ENCODE measurements at regions not wholly inside any gene's neighbourhood (a gene's known extent, or its start where the extent isn't known, plus 50 kb on each side); places are given as distances from the start of the nearest gene placed in this dataset.

DNA sequence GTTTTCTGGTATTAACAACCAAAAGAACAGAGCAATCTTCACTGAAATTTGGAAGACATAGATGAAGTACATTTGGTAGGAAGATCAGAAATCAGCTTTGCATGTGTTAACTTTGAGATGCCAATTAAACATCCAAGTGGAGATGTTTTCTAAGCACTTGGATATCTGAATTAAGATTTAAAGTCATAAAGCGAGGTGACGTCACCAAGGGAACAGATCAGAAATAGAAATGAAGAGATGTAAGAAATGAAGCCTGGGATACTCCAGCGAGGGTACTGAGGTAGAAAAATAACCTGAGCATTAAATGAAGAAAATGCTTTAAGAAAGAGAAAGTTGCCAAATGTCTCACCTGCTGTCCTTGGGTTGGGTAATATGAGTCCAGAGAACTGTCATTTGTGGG is 1223.3 kb downstream of the MAT2B start:
- Histone ChIP-seq H3K9me1 (ENCODE audit: control insufficient read depth, extremely low read depth, insufficient read depth, low read length) (no peaks in the 10 kb centered on the region), H4K20me1 (ENCODE audit: control insufficient read depth, extremely low read depth, insufficient read depth, low read length) (no peaks in the 10 kb centered on the region), H3K4me3 (ENCODE audit: control insufficient read depth in 2 of 3, extremely low read depth in 1 of 3, insufficient read depth in 2 of 3, low read depth in 1 of 3, low read length in 3 of 3) (no peak overlapping the region), H3K9me3 (ENCODE audit: control insufficient read depth, low read depth, low read length) (no peaks in the 10 kb centered on the region), H3K36me3 (ENCODE audit: control insufficient read depth in 2 of 2, extremely low read depth in 1 of 2, insufficient read depth in 2 of 2, low read length in 2 of 2) (no peaks in the 10 kb centered on the region), H3K9ac (ENCODE audit: control insufficient read depth, extremely low read depth, insufficient read depth, low read length) (no peak overlapping the region), H3K4me1 (ENCODE audit: control insufficient read depth, extremely low read depth, insufficient read depth, low read length) (no peaks in the 10 kb centered on the region), H3K27ac (ENCODE audit: control insufficient read depth, insufficient read depth, low read length) (no peak overlapping the region), H3K79me2 (ENCODE audit: control insufficient read depth, insufficient read depth, low read length) (no peaks in the 10 kb centered on the region), H3K4me2 (ENCODE audit: control insufficient read depth, extremely low read depth, insufficient read depth, low read depth, low read length) (no peak overlapping the region), H3K27me3 (ENCODE audit: control insufficient read depth, extremely low read depth, insufficient read depth, low read length) (no peaks in the 10 kb centered on the region), H2AFZ (ENCODE audit: control insufficient read depth, low read length) (no peak overlapping the region)
- FAIRE-seq: no peak
- dilution Hi-C loops (cut with MboI; ENCODE audit: extremely low pct_ligation_motif_present, low sequenced_read_pairs): no loop called here
- TF ChIP-seq, protein P1, sequence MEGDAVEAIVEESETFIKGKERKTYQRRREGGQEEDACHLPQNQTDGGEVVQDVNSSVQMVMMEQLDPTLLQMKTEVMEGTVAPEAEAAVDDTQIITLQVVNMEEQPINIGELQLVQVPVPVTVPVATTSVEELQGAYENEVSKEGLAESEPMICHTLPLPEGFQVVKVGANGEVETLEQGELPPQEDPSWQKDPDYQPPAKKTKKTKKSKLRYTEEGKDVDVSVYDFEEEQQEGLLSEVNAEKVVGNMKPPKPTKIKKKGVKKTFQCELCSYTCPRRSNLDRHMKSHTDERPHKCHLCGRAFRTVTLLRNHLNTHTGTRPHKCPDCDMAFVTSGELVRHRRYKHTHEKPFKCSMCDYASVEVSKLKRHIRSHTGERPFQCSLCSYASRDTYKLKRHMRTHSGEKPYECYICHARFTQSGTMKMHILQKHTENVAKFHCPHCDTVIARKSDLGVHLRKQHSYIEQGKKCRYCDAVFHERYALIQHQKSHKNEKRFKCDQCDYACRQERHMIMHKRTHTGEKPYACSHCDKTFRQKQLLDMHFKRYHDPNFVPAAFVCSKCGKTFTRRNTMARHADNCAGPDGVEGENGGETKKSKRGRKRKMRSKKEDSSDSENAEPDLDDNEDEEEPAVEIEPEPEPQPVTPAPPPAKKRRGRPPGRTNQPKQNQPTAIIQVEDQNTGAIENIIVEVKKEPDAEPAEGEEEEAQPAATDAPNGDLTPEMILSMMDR (optimal IDR thresholded peaks at IDR 0.05 in 1 of 3, IDR thresholded peaks at IDR 0.05 in 1 of 3, conservative IDR thresholded peaks at IDR 0.05 in 1 of 3; ENCODE audit: extremely low read depth in 1 of 3, insufficient read depth in 2 of 3, low read length in 3 of 3): no peak
- TF ChIP-seq EZH2 (IDR thresholded peaks at IDR 0.05; ENCODE audit: low read length): no peak
- DNase-seq (ENCODE audit: low read depth, low spot score): no peak

GRCh38 chr5:164735334-164735733 is 1229.9 kb downstream of the MAT2B start:
- H3K79me2 ChIP-seq (ENCODE audit: control insufficient read depth, insufficient read depth, low read length): no peaks in the 10 kb centered on the region
- dilution Hi-C loops (cut with MboI; ENCODE audit: extremely low pct_ligation_motif_present, low sequenced_read_pairs): no loop called here
- no peak overlapping the region for H3K4me2 ChIP-seq (ENCODE audit: control insufficient read depth, extremely low read depth, insufficient read depth, low read depth, low read length)
- H3K27me3 ChIP-seq (ENCODE audit: control insufficient read depth, extremely low read depth, insufficient read depth, low read length): no peaks in the 10 kb centered on the region
- H3K4me1 ChIP-seq (ENCODE audit: control insufficient read depth, extremely low read depth, insufficient read depth, low read length): no peaks in the 10 kb centered on the region
- DNase-seq (ENCODE audit: low read depth, low spot score): no peak
- no peaks in the 10 kb centered on the region for H3K9me1 ChIP-seq (ENCODE audit: control insufficient read depth, extremely low read depth, insufficient read depth, low read length)
- no peak overlapping the region for H2AFZ ChIP-seq (ENCODE audit: control insufficient read depth, low read length)
- no peak for FAIRE-seq
- no peaks in the 10 kb centered on the region for H3K9me3 ChIP-seq (ENCODE audit: control insufficient read depth, low read depth, low read length)
- H3K36me3 ChIP-seq (ENCODE audit: control insufficient read depth in 2 of 2, extremely low read depth in 1 of 2, insufficient read depth in 2 of 2, low read length in 2 of 2): no peaks in the 10 kb centered on the region
- TF ChIP-seq, protein P1 (optimal IDR thresholded peaks at IDR 0.05 in 1 of 3, IDR thresholded peaks at IDR 0.05 in 1 of 3, conservative IDR thresholded peaks at IDR 0.05 in 1 of 3; ENCODE audit: extremely low read depth in 1 of 3, insufficient read depth in 2 of 3, low read length in 3 of 3): no peak
- no peak for TF ChIP-seq EZH2 (IDR thresholded peaks at IDR 0.05; ENCODE audit: low read length)
- H3K4me3 ChIP-seq (ENCODE audit: control insufficient read depth in 2 of 3, extremely low read depth in 1 of 3, insufficient read depth in 2 of 3, low read depth in 1 of 3, low read length in 3 of 3): no peak overlapping the region
- H3K9ac ChIP-seq (ENCODE audit: control insufficient read depth, extremely low read depth, insufficient read depth, low read length): no peak overlapping the region
- H3K27ac ChIP-seq (ENCODE audit: control insufficient read depth, insufficient read depth, low read length): no peak overlapping the region
- H4K20me1 ChIP-seq (ENCODE audit: control insufficient read depth, extremely low read depth, insufficient read depth, low read length): no peaks in the 10 kb centered on the region

Data from keratinocyte (primary cell).